ENCODE measurements at regions not wholly inside any gene's neighbourhood (a gene's known extent, or its start where the extent isn't known, plus 50 kb on each side); places are given as distances from the start of the nearest gene placed in this dataset.

GRCh38 chr11:90343673-90344072, 120.8 kb upstream of the CHORDC1 start:
- no peak for TF ChIP-seq ZBTB1 (tag by site-specific recombination; IDR thresholded peaks at IDR 0.05)
- TF ChIP-seq CTCF (tag by site-specific recombination; IDR thresholded peaks at IDR 0.05): no peak
- TF ChIP-seq REST (tag by site-specific recombination; IDR thresholded peaks at IDR 0.05): no peak
- no peak for TF ChIP-seq PATZ1 (tag by site-specific recombination; IDR thresholded peaks at IDR 0.05)
- no peak for TF ChIP-seq ELK4 (IDR thresholded peaks at IDR 0.05; ENCODE audit: borderline replicate concordance, low read depth, low read length)
- TF ChIP-seq GLIS1 (tag by site-specific recombination; IDR thresholded peaks at IDR 0.05): no peak
- TF ChIP-seq TCF7L2 (IDR thresholded peaks at IDR 0.05; ENCODE audit: borderline replicate concordance, low read depth, low read length): no peak
- no peak for TF ChIP-seq RBAK (tag by site-specific recombination; IDR thresholded peaks at IDR 0.05)
- TF ChIP-seq YY1 (tag by site-specific recombination; IDR thresholded peaks at IDR 0.05): no peak
- TF ChIP-seq ZNF391 (tag by site-specific recombination; IDR thresholded peaks at IDR 0.05; ENCODE audit: borderline replicate concordance, low read depth): no peak
